ENCODE measurements at regions not wholly inside any gene's neighbourhood (a gene's known extent, or its start where the extent isn't known, plus 50 kb on each side); places are given as distances from the start of the nearest gene placed in this dataset.

DNA sequence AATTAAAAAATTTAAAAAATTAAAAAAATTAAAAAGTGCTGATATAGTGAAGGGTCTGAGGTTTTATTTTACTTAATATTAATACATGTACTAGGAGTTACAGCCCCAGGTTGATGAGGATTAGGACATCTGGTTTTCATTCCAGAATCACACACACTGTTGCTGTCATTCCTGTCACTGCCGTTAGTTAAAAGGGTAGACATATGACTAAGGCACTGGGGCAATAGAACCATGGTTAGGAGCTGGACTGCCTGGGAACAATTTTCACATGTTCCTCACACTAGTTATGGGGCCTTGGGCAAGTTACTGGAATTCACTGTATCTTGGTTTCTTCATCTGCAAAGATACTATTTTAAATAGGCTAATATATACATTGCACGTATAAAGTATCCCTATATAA lies 191.8 kb upstream of the DPYD start:
- TF ChIP-seq NFRKB (IDR thresholded peaks at IDR 0.05), result no peak
- no peak for TF ChIP-seq ARNT (IDR thresholded peaks at IDR 0.05)
- TF ChIP-seq FOXK2 (IDR thresholded peaks at IDR 0.05), result no peak
